H1 (cell line): ENCODE measurements at regions not wholly inside any gene's neighbourhood (a gene's known extent, or its start where the extent isn't known, plus 50 kb on each side); places are given as distances from the start of the nearest gene placed in this dataset.

Source experiments
- CTCF ChIA-PET: fragments of 300-600 bp; sonication (Branson Sonifier 250); formaldehyde crosslinking; loops from one replicate; lab custom pipeline; 2021; ENCODE audit not compliant: partially characterized antibody; lab: Charles Lee
- POLR2A ChIA-PET: fragments of 300-600 bp; sonication (Branson Sonifier 250); formaldehyde crosslinking; loops from one replicate; lab custom pipeline; 2021; ENCODE audit warnings: inconsistent platforms; ENCODE audit not compliant: partially characterized antibody; lab: Charles Lee
- DNase-seq, 2 experiments: peaks; one replicate each; pipeline versions ENCODE4 v3.0.0 to v3.0.0-alpha.2; 2010 to 2022; ENCODE audit warnings: low spot score in 2 of 2, low read depth in 1 of 2, mixed read lengths in 1 of 2
- FAIRE-seq: peaks from 2 replicates; lab custom pipeline; 2011; peaks lifted over from hg19 to GRCh38; lab: Jason Lieb, UNC
- H2AFZ ChIP-seq: 2 replicates; pipeline ENCODE4 v1.8.1; 2012; ENCODE audit warnings: low read length, inconsistent platforms
- H2AK5ac ChIP-seq: 2 replicates; pipeline ENCODE4 v1.6.1; 2013; ENCODE audit warnings: low read depth, low read length
- H2BK120ac ChIP-seq: replicated peaks from 2 replicates; pipeline ENCODE3; 2013; ENCODE audit warnings: low read depth, low read length, inconsistent platforms
- H2BK12ac ChIP-seq: 2 replicates; pipeline ENCODE4 v1.6.1; 2013; ENCODE audit warnings: low read depth, low read length
- H2BK15ac ChIP-seq: 2 replicates; pipeline ENCODE4 v1.6.1; 2013; ENCODE audit warnings: low read length
- H2BK20ac ChIP-seq: 2 replicates; pipeline ENCODE4 v1.6.1; 2013; ENCODE audit warnings: low read length
- H2BK5ac ChIP-seq: 2 replicates; pipeline ENCODE4 v1.6.1; 2013; ENCODE audit warnings: low read depth, low read length
- H3K14ac ChIP-seq: 2 replicates; pipeline ENCODE4 v1.6.1; 2013; ENCODE audit warnings: inconsistent platforms; ENCODE audit not compliant: insufficient read length
- H3K18ac ChIP-seq: 2 replicates; pipeline ENCODE4 v1.6.1; 2013; ENCODE audit warnings: low read length; ENCODE audit errors: extremely low read depth
- H3K23ac ChIP-seq: 2 replicates; pipeline ENCODE4 v1.6.1; 2013; ENCODE audit warnings: inconsistent platforms; ENCODE audit not compliant: insufficient read length
- H3K23me2 ChIP-seq: 2 replicates; pipeline ENCODE4 v1.6.1; 2013; ENCODE audit warnings: low read depth, low read length
- H3K27ac ChIP-seq: 2 replicates; pipeline ENCODE4 v1.6.1; 2011; ENCODE audit warnings: low read depth, low read length, inconsistent platforms
- H3K27me3 ChIP-seq, 4 experiments: replicated peaks in 1 of 4; 1 replicate in 1 of 4; 2 replicates in 3 of 4; pipeline versions ENCODE4 v1.6.1 to v1.8.1; 2011 to 2013; ENCODE audit warnings: low read length in 3 of 4, mild to moderate bottlenecking in 3 of 4, inconsistent platforms in 2 of 4, mixed read lengths in 2 of 4, moderate library complexity in 1 of 4; ENCODE audit not compliant: control insufficient read depth in 3 of 4, insufficient read depth in 3 of 4; ENCODE audit errors: extremely low read depth in 1 of 4
- H3K36me3 ChIP-seq, 4 experiments: 2 replicates each; pipeline versions ENCODE4 v1.6.1 to v1.8.1; 2011 to 2013; ENCODE audit warnings: mild to moderate bottlenecking in 4 of 4, low read length in 3 of 4, moderate library complexity in 2 of 4, control low read depth in 1 of 4, inconsistent platforms in 1 of 4; ENCODE audit not compliant: insufficient read depth in 4 of 4, control insufficient read depth in 2 of 4
- H3K4ac ChIP-seq: replicated peaks from 2 replicates; pipeline ENCODE3; 2013; ENCODE audit warnings: low read length, low read depth, mixed read lengths, inconsistent platforms; ENCODE audit not compliant: insufficient read length
- H3K4me1 ChIP-seq, 4 experiments: replicated peaks in 1 of 4; 1 replicate in 1 of 4; 2 replicates in 3 of 4; pipeline versions ENCODE4 v1.6.1 to v1.8.1; 2011 to 2013; ENCODE audit warnings: low read length in 3 of 4, inconsistent platforms in 2 of 4, mixed read lengths in 1 of 4; ENCODE audit not compliant: insufficient read depth in 4 of 4, control insufficient read depth in 3 of 4
- H3K4me2 ChIP-seq, 2 experiments: 2 replicates each; pipeline versions ENCODE4 v1.6.1 to v1.8.1; 2011 to 2013; ENCODE audit warnings: low read depth in 2 of 2, low read length in 2 of 2, control low read depth in 1 of 2, inconsistent platforms in 1 of 2, mild to moderate bottlenecking in 1 of 2; ENCODE audit not compliant: insufficient read depth in 1 of 2
- H3K4me3 ChIP-seq, 4 experiments: fragments of 200-600, 300-600 bp in 1 of 4; sonication (generic), shearing (Covaris generic), sonication (Bioruptor Twin) in 1 of 4; 2 replicates each; pipeline versions ENCODE4 v1.5.1 to v1.8.1; 2011 to 2016; ENCODE audit warnings: low read length in 4 of 4, low read depth in 3 of 4, control low read depth in 2 of 4, inconsistent platforms in 2 of 4, mild to moderate bottlenecking in 2 of 4, mixed read lengths in 1 of 4, moderate library complexity in 1 of 4; ENCODE audit not compliant: insufficient read depth in 2 of 4; ENCODE audit errors: extremely low read depth in 1 of 4
- H3K56ac ChIP-seq: replicated peaks from 2 replicates; pipeline ENCODE3; 2013; ENCODE audit warnings: low read depth, mild to moderate bottlenecking, mixed read lengths, low read length, inconsistent platforms; ENCODE audit not compliant: insufficient read length
- H3K79me1 ChIP-seq: 2 replicates; pipeline ENCODE4 v1.6.1; 2013; ENCODE audit warnings: low read depth, low read length, control low read depth
- H3K79me2 ChIP-seq, 2 experiments: 2 replicates each; pipeline versions ENCODE4 v1.6.1 to v1.8.1; 2012 to 2013; ENCODE audit warnings: low read length in 2 of 2, mild to moderate bottlenecking in 2 of 2, inconsistent platforms in 1 of 2; ENCODE audit not compliant: insufficient read depth in 2 of 2, control insufficient read depth in 1 of 2
- H3K9ac ChIP-seq, 4 experiments: replicated peaks in 1 of 4; 1 replicate in 1 of 4; 2 replicates in 3 of 4; pipeline versions ENCODE4 v1.6.1 to v1.8.1; 2011 to 2013; ENCODE audit warnings: low read depth in 3 of 4, low read length in 3 of 4, control low read depth in 2 of 4, mild to moderate bottlenecking in 2 of 4, moderate library complexity in 2 of 4, inconsistent platforms in 1 of 4; ENCODE audit errors: extremely low read depth in 1 of 4
- H3K9me3 ChIP-seq, 2 experiments: 2 replicates each; pipeline versions ENCODE4 v1.6.1 to v1.8.1; 2012 to 2013; ENCODE audit warnings: mild to moderate bottlenecking in 2 of 2, moderate library complexity in 2 of 2, control low read depth in 1 of 2, inconsistent platforms in 1 of 2, low read depth in 1 of 2, low read length in 1 of 2, mixed read lengths in 1 of 2; ENCODE audit not compliant: insufficient read depth in 2 of 2
- H4K20me1 ChIP-seq, 2 experiments: replicated peaks in 1 of 2; 2 replicates each; pipeline versions ENCODE3 to v1.8.1; 2011 to 2013; ENCODE audit warnings: inconsistent platforms in 2 of 2, low read length in 2 of 2, mild to moderate bottlenecking in 1 of 2; ENCODE audit not compliant: insufficient read depth in 2 of 2, control insufficient read depth in 1 of 2
- H4K5ac ChIP-seq: 2 replicates; pipeline ENCODE4 v1.6.1; 2013; ENCODE audit warnings: low read length, low read depth, mixed read lengths, inconsistent platforms; ENCODE audit not compliant: insufficient read length
- H4K8ac ChIP-seq: 2 replicates; pipeline ENCODE4 v1.8.0; 2013; ENCODE audit warnings: mild to moderate bottlenecking, moderate library complexity, low read length, inconsistent platforms; ENCODE audit not compliant: insufficient read depth; ENCODE audit errors: extremely low read depth
- H4K91ac ChIP-seq: replicated peaks from 2 replicates; pipeline ENCODE3; 2013; ENCODE audit warnings: low read length, mixed read lengths, inconsistent platforms; ENCODE audit not compliant: insufficient read length
- POU5F1 ChIP-seq: IDR thresholded peaks from 2 replicates; pipeline ENCODE4 v1.6.1; 2011; ENCODE audit warnings: low read depth, mild to moderate bottlenecking, low read length, moderate library complexity
- SIN3A ChIP-seq, 2 experiments: IDR thresholded peaks in 1 of 2; conservative IDR thresholded peaks in 1 of 2; 2 replicates each; pipeline ENCODE4 v1.6.1; 2011 to 2012; ENCODE audit warnings: low read length in 2 of 2, improper control_type of control experiment in 1 of 2, low read depth in 1 of 2, mild to moderate bottlenecking in 1 of 2
- SRF ChIP-seq: IDR thresholded peaks from 2 replicates; pipeline ENCODE4 v1.6.1; 2011; ENCODE audit warnings: mild to moderate bottlenecking, low read depth, low read length, moderate library complexity
- TAF1 ChIP-seq: IDR thresholded peaks from 2 replicates; pipeline ENCODE4 v1.6.1; 2011; ENCODE audit warnings: mild to moderate bottlenecking, low read depth, low read length
- WGBS, 2 experiments: shearing (Covaris generic) in 1 of 2; methylation state at CpG; one replicate each; pipeline versions ENCODE4 v1.1.6 to v1.1.7; 2013 to 2015; ENCODE audit warnings: low lambda C conversion rate in 2 of 2, mixed read lengths in 2 of 2, inconsistent platforms in 1 of 2, low coverage in 1 of 2, missing lambda C conversion rate in 1 of 2; ENCODE audit not compliant: insufficient replicate concordance in 2 of 2, insufficient coverage in 1 of 2, insufficient read length in 1 of 2; ENCODE audit errors: extremely low coverage in 1 of 2, missing lambda C conversion rate in 1 of 2; 5-methylcytosine and 5-hydroxymethylcytosine counted together

- no peak overlapping the region for H3K4me2 ChIP-seq
These were observed 264.8 kb upstream of the PTGER4 start for GRCh38 chr5:40414922-40415321.

More at GRCh38 chr5:40414922-40415321, 264.8 kb upstream of the PTGER4 start:
- H2AFZ ChIP-seq, result no peak overlapping the region
- no peak overlapping the region for H2BK12ac ChIP-seq
- H3K79me2 ChIP-seq, result no peaks in the 10 kb centered on the region
- 94% methylated on average over 4 of the region's 4 CpGs; no CpG with 5 or more reads in 1 of the 2 experiments for WGBS, 2 experiments
- FAIRE-seq, result no peak
- no peak overlapping the region for H4K5ac ChIP-seq
- H4K91ac ChIP-seq, result no peak overlapping the region
- no peak overlapping the region for H3K14ac ChIP-seq
- no peak overlapping the region for H3K23ac ChIP-seq
- no peaks in the 10 kb centered on the region for H4K20me1 ChIP-seq
- no peaks in the 10 kb centered on the region for H3K27me3 ChIP-seq
- no peak overlapping the region for H2BK120ac ChIP-seq
- H3K9ac ChIP-seq, result no peak overlapping the region
- H2AK5ac ChIP-seq, result no peak overlapping the region
- H3K4ac ChIP-seq, result no peak overlapping the region
- no peak overlapping the region for H3K27ac ChIP-seq
- no peak overlapping the region for H3K56ac ChIP-seq
- H3K23me2 ChIP-seq, result no peaks in the 10 kb centered on the region
- no peak overlapping the region for H2BK15ac ChIP-seq
- POLR2A ChIA-PET, result no interaction called here
- H3K9me3 ChIP-seq, result no peaks in the 10 kb centered on the region
- H4K8ac ChIP-seq, result no peak overlapping the region
- no peak overlapping the region for H2BK20ac ChIP-seq
- TF ChIP-seq TAF1, result no peak
- no peak for TF ChIP-seq SRF
- no peak for TF ChIP-seq SIN3A (conservative IDR thresholded peaks at IDR 0.05 in 1 of 2, IDR thresholded peaks at IDR 0.05 in 1 of 2; ENCODE audit: low read depth in 1 of 2, low read length in 2 of 2)
- TF ChIP-seq POU5F1, result no peak
- CTCF ChIA-PET, result no interaction called here
- H3K79me1 ChIP-seq, result no peaks in the 10 kb centered on the region
- no peak overlapping the region for H3K18ac ChIP-seq
- no peaks in the 10 kb centered on the region for H3K36me3 ChIP-seq
- DNase-seq, result no peak
- H3K4me1 ChIP-seq, result no peaks in the 10 kb centered on the region
- H3K4me3 ChIP-seq, result no peak overlapping the region
- no peak overlapping the region for H2BK5ac ChIP-seq
